HUES48 (cell line): ENCODE measurements at regions not wholly inside any gene's neighbourhood (a gene's known extent, or its start where the extent isn't known, plus 50 kb on each side); places are given as distances from the start of the nearest gene placed in this dataset.

Experiments
- H3K27ac ChIP-seq: one replicate; pipeline ENCODE4 v1.7.0; 2013; ENCODE audit warnings: low read depth, low read length, inconsistent platforms
- H3K27me3 ChIP-seq: 2 replicates; pipeline ENCODE4 v1.6.1; 2013; ENCODE audit warnings: mild to moderate bottlenecking, low read length; ENCODE audit not compliant: control insufficient read depth, insufficient read depth
- H3K36me3 ChIP-seq: 2 replicates; pipeline ENCODE4 v1.6.1; 2013; ENCODE audit warnings: low read length; ENCODE audit not compliant: control insufficient read depth, insufficient read depth
- H3K4me1 ChIP-seq: 2 replicates; pipeline ENCODE4 v1.6.1; 2013; ENCODE audit warnings: mild to moderate bottlenecking, low read length; ENCODE audit not compliant: control insufficient read depth, insufficient read depth
- H3K4me3 ChIP-seq: 2 replicates; pipeline ENCODE4 v1.5.1; 2013; ENCODE audit warnings: mild to moderate bottlenecking, low read depth, low read length
- H3K9ac ChIP-seq: 2 replicates; pipeline ENCODE4 v1.6.1; 2013; ENCODE audit warnings: mild to moderate bottlenecking, low read depth, low read length, moderate library complexity
- H3K9me3 ChIP-seq: 2 replicates; pipeline ENCODE4 v1.6.1; 2013; ENCODE audit warnings: low read length; ENCODE audit not compliant: control insufficient read depth, insufficient read depth

- H3K9ac ChIP-seq = no peak overlapping the region
- H3K4me1 ChIP-seq = 0 out of 2 replicates have a peak, but pooled peaks cover 2% of the 10 kb centered on the region
- H3K27ac ChIP-seq = no peak overlapping the region
- no peaks in the 10 kb centered on the region for H3K27me3 ChIP-seq
- peaks cover 4% of the 10 kb centered on the region; the same call in 1 of the 2 replicates for H3K9me3 ChIP-seq
- no peak overlapping the region for H3K4me3 ChIP-seq
- no peaks in the 10 kb centered on the region for H3K36me3 ChIP-seq
These were observed 192.7 kb downstream of the GATA3 start for GRCh38 chr10:8247191-8247590.

GRCh38 chr10:8248868-8249267 is 194.4 kb downstream of the GATA3 start:
- Histone ChIP-seq H3K27me3 (no peaks in the 10 kb centered on the region), H3K4me3 (no peak overlapping the region), H3K4me1 (0 out of 2 replicates have a peak, but pooled peaks cover 2% of the 10 kb centered on the region), H3K36me3 (no peaks in the 10 kb centered on the region), H3K9me3 (peaks cover 4% of the 10 kb centered on the region; the same call in 1 of the 2 replicates), H3K27ac (no peak overlapping the region), H3K9ac (no peak overlapping the region)

GRCh38 chr10:8254350-8254749 is 199.9 kb downstream of the GATA3 start:
- H3K36me3 ChIP-seq = no peaks in the 10 kb centered on the region
- 0 out of 2 replicates have a peak, but pooled peaks cover 2% of the 10 kb centered on the region for H3K4me1 ChIP-seq
- H3K4me3 ChIP-seq = no peak overlapping the region
- H3K27me3 ChIP-seq = no peaks in the 10 kb centered on the region
- H3K27ac ChIP-seq = no peak overlapping the region
- no peak overlapping the region for H3K9ac ChIP-seq
- no peaks in the 10 kb centered on the region for H3K9me3 ChIP-seq

- no peak overlapping the region for H3K27ac ChIP-seq
- no peaks in the 10 kb centered on the region for H3K4me1 ChIP-seq
- no peaks in the 10 kb centered on the region for H3K36me3 ChIP-seq
- H3K27me3 ChIP-seq = no peaks in the 10 kb centered on the region
- no peak overlapping the region for H3K9ac ChIP-seq
- no peaks in the 10 kb centered on the region for H3K9me3 ChIP-seq
- H3K4me3 ChIP-seq = no peak overlapping the region
These were observed 200.8 kb downstream of the GATA3 start for GRCh38 chr10:8255301-8255700.

GRCh38 chr10:8260645-8261044 is 206.2 kb downstream of the GATA3 start:
- Histone ChIP-seq H3K9me3 (no peaks in the 10 kb centered on the region), H3K27me3 (no peaks in the 10 kb centered on the region), H3K27ac (no peak overlapping the region), H3K9ac (no peak overlapping the region), H3K36me3 (no peaks in the 10 kb centered on the region), H3K4me3 (no peak overlapping the region), H3K4me1 (no peaks in the 10 kb centered on the region)

GRCh38 chr10:8262317-8262716 is 207.8 kb downstream of the GATA3 start:
- no peak overlapping the region for H3K4me3 ChIP-seq
- no peak overlapping the region for H3K9ac ChIP-seq
- no peaks in the 10 kb centered on the region for H3K27me3 ChIP-seq
- no peak overlapping the region for H3K27ac ChIP-seq
- H3K36me3 ChIP-seq = no peaks in the 10 kb centered on the region
- no peaks in the 10 kb centered on the region for H3K9me3 ChIP-seq
- H3K4me1 ChIP-seq = no peaks in the 10 kb centered on the region

GRCh38 chr10:8269976-8270375 is 215.5 kb downstream of the GATA3 start:
- no peak overlapping the region for H3K4me3 ChIP-seq
- H3K9ac ChIP-seq = no peak overlapping the region

GRCh38 chr10:8272794-8273425 is 218.4 kb downstream of the GATA3 start:
- Histone ChIP-seq H3K9ac (no peak overlapping the region), H3K36me3 (no peaks in the 10 kb centered on the region), H3K9me3 (no peaks in the 10 kb centered on the region), H3K4me3 (no peak overlapping the region), H3K27me3 (no peaks in the 10 kb centered on the region), H3K27ac (no peak overlapping the region), H3K4me1 (no peaks in the 10 kb centered on the region)

More at GRCh38 chr10:8269976-8270375, 215.5 kb downstream of the GATA3 start:
- Histone ChIP-seq H3K27ac (no peak overlapping the region), H3K9me3 (no peaks in the 10 kb centered on the region), H3K27me3 (no peaks in the 10 kb centered on the region), H3K4me1 (no peaks in the 10 kb centered on the region), H3K36me3 (no peaks in the 10 kb centered on the region)

GRCh38 chr10:8273749-8274148 is 219.3 kb downstream of the GATA3 start:
- no peak overlapping the region for H3K4me3 ChIP-seq
- no peaks in the 10 kb centered on the region for H3K9me3 ChIP-seq
- H3K4me1 ChIP-seq = no peaks in the 10 kb centered on the region
- no peaks in the 10 kb centered on the region for H3K27me3 ChIP-seq
- H3K27ac ChIP-seq = no peak overlapping the region
- H3K9ac ChIP-seq = no peak overlapping the region
- no peaks in the 10 kb centered on the region for H3K36me3 ChIP-seq

GRCh38 chr10:8275911-8276310 is 221.4 kb downstream of the GATA3 start:
- no peaks in the 10 kb centered on the region for H3K9me3 ChIP-seq
- H3K9ac ChIP-seq = no peak overlapping the region
- H3K27ac ChIP-seq = no peak overlapping the region
- H3K36me3 ChIP-seq = no peaks in the 10 kb centered on the region
- no peaks in the 10 kb centered on the region for H3K4me1 ChIP-seq
- no peak overlapping the region for H3K4me3 ChIP-seq
- no peaks in the 10 kb centered on the region for H3K27me3 ChIP-seq

- no peak overlapping the region for H3K4me3 ChIP-seq
- H3K27me3 ChIP-seq = no peaks in the 10 kb centered on the region
- H3K27ac ChIP-seq = no peak overlapping the region
- no peaks in the 10 kb centered on the region for H3K4me1 ChIP-seq
- H3K36me3 ChIP-seq = no peaks in the 10 kb centered on the region
- no peaks in the 10 kb centered on the region for H3K9me3 ChIP-seq
- no peak overlapping the region for H3K9ac ChIP-seq
These were observed 223.6 kb downstream of the GATA3 start for GRCh38 chr10:8278099-8278498.
